Right lobe of liver (tissue), 6 donors: ENCODE measurements at regions not wholly inside any gene's neighbourhood (a gene's known extent, or its start where the extent isn't known, plus 50 kb on each side); places are given as distances from the start of the nearest gene placed in this dataset.

Experiments used
- ATAC-seq, 4 donors: fragments of 200-7000 bp; cut with Tn5 transposase; one replicate each; pipeline ENCODE4 v1.9.1; 2020; ENCODE audit warnings: mild to moderate bottlenecking in 4 of 4, moderate library complexity in 4 of 4
- DNase-seq, 3 donors: peaks; one replicate each; pipeline ENCODE4 v3.0.0-alpha.2; 2020
- H3K27ac ChIP-seq, 3 donors: fragments of 200-600 bp; one replicate each; pipeline ENCODE4 v1.8.0; 2022
- H3K27me3 ChIP-seq, 2 donors: fragments of 200-600 bp; one replicate each; pipeline ENCODE4 v1.8.0; 2022
- H3K36me3 ChIP-seq, 4 donors: fragments of 200-600 bp; sonication (generic) in 1 of 4; one replicate each; pipeline versions ENCODE4 v1.5.1 to v1.8.0; 2017 to 2022; ENCODE audit warnings: control low read depth in 1 of 4
- H3K4me1 ChIP-seq, 4 donors: fragments of 200-600 bp; sonication (generic) in 1 of 4; one replicate each; pipeline versions ENCODE4 v1.5.1 to v1.8.0; 2017 to 2022; ENCODE audit warnings: control low read depth in 1 of 4
- H3K4me3 ChIP-seq, 3 donors: fragments of 200-600 bp; one replicate each; pipeline ENCODE4 v1.8.0; 2022
- H3K9me3 ChIP-seq, 4 donors: fragments of 200-600 bp; sonication (generic) in 1 of 4; one replicate each; pipeline versions ENCODE4 v1.5.1 to v1.8.0; 2017 to 2022; ENCODE audit warnings: control low read depth in 1 of 4
- POLR2A ChIP-seq: fragments of 450-650 bp; IDR thresholded peaks from one replicate; pipeline ENCODE4 v1.6.1; 2017; ENCODE audit warnings: antibody characterized with exemption, mild to moderate bottlenecking
- WGBS: methylation state at CpG from one replicate; pipeline ENCODE4 v1.1.6; 2018; ENCODE audit warnings: low coverage, low lambda C conversion rate; ENCODE audit not compliant: insufficient coverage; ENCODE audit errors: missing lambda C conversion rate; 5-methylcytosine and 5-hydroxymethylcytosine counted together
- intact Hi-C, 2 donors: fragments of 100-400 bp; cut with DNase I; formaldehyde crosslinking; loops; one replicate each; pipeline versions ENCODE4 v1.11.2 to v1.14.1; 2022
- TF ChIP-seq, protein P1 (sequence below), 4 donors: fragments of 200-600 bp in 3 of 4; fragments of 450-650 bp in 1 of 4; IDR thresholded peaks; one replicate each; pipeline versions ENCODE4 v1.5.1 to v1.8.0; 2016 to 2022; ENCODE audit warnings: antibody characterized with exemption in 4 of 4, mild to moderate bottlenecking in 2 of 4
- donor health status: DM: no; HTN: yes; CAD: no.
- donor health status: DM: no; HTN: no; CAD: no.
- donor health status: DM: no; HTN: no; CAD: no.
- donor health status: DM: no; HTN: yes; CAD: no.
- donor health status: DM: no; HTN: yes; CAD: no.

DNA sequence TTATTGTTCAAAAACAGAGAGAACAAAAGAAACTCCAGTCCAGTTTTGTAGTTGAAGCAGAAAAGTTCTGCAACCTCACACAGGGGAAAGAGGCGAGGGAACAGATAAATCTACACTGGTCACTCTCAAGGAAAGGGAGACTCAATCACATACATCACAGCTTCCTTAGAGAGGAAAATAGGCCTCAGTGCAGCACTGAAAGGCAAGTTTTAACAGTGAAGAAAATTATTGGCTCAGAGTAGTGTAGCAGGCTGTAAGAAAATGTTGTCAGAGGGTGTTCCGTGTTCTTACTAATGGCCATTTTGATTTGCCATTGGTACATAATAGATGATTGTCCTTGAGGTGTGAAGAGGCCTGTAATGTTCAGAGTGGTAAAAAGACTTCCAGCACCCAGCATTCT lies 530.0 kb upstream of the CDH6 start:
- intact Hi-C loops = no loop called here
- WGBS = 86% methylated on average over 2 of the region's 2 CpGs
- ATAC-seq = no peak
- Histone ChIP-seq H3K36me3 (no peaks in the 10 kb centered on the region), H3K27ac (no peak overlapping the region), H3K4me3 (no peak overlapping the region), H3K4me1 (no peaks in the 10 kb centered on the region), H3K27me3 (no peaks in the 10 kb centered on the region), H3K9me3 (no peaks in the 10 kb centered on the region)
- TF ChIP-seq, protein P1, sequence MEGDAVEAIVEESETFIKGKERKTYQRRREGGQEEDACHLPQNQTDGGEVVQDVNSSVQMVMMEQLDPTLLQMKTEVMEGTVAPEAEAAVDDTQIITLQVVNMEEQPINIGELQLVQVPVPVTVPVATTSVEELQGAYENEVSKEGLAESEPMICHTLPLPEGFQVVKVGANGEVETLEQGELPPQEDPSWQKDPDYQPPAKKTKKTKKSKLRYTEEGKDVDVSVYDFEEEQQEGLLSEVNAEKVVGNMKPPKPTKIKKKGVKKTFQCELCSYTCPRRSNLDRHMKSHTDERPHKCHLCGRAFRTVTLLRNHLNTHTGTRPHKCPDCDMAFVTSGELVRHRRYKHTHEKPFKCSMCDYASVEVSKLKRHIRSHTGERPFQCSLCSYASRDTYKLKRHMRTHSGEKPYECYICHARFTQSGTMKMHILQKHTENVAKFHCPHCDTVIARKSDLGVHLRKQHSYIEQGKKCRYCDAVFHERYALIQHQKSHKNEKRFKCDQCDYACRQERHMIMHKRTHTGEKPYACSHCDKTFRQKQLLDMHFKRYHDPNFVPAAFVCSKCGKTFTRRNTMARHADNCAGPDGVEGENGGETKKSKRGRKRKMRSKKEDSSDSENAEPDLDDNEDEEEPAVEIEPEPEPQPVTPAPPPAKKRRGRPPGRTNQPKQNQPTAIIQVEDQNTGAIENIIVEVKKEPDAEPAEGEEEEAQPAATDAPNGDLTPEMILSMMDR (IDR thresholded peaks at IDR 0.05) = no peak
- no peak for TF ChIP-seq POLR2A
- no peak for DNase-seq

- H3K27me3 ChIP-seq = no peaks in the 10 kb centered on the region
- H3K4me3 ChIP-seq = no peak overlapping the region
- DNase-seq = no peak
- no peaks in the 10 kb centered on the region for H3K4me1 ChIP-seq
- no peaks in the 10 kb centered on the region for H3K36me3 ChIP-seq
- H3K9me3 ChIP-seq = no peaks in the 10 kb centered on the region
- ATAC-seq = no peak
- intact Hi-C loops = no loop called here
- TF ChIP-seq POLR2A = no peak
- TF ChIP-seq, protein P1 (IDR thresholded peaks at IDR 0.05) = no peak
- no peak overlapping the region for H3K27ac ChIP-seq
Measured at GRCh38 chr5:30662373-30662772, 531.1 kb upstream of the CDH6 start.

GRCh38 chr5:30661730-30662129 lies 531.8 kb upstream of the CDH6 start:
- TF ChIP-seq POLR2A = no peak
- TF ChIP-seq, protein P1 (IDR thresholded peaks at IDR 0.05) = no peak
- Histone ChIP-seq H3K4me1 (no peaks in the 10 kb centered on the region), H3K9me3 (no peaks in the 10 kb centered on the region), H3K27me3 (no peaks in the 10 kb centered on the region), H3K4me3 (no peak overlapping the region), H3K36me3 (no peaks in the 10 kb centered on the region), H3K27ac (no peak overlapping the region)
- WGBS = 43% methylated on average over 3 of the region's 3 CpGs
- intact Hi-C loops = no loop called here
- ATAC-seq (no peak), DNase-seq (no peak)

DNA sequence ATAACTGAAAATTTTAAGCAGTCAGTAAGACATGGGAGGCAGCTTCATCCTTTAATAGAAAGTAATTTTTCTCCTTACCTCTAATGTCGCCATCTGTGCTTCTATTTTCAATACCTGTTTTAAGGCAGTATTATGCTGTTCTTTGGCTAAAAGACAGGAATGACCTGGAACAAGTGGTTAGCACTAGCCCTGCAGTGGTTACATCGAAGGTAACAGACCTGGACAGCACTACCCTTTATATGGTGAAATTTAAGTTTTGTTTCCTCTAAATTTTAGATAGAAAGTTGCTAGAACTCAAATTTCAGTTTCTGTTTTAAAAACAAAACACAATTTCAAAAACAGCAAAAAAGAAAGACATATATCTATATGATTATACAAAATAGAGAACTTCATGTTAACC lies 534.1 kb upstream of the CDH6 start:
- Histone ChIP-seq H3K9me3 (no peaks in the 10 kb centered on the region), H3K4me1 (no peaks in the 10 kb centered on the region), H3K27me3 (no peaks in the 10 kb centered on the region), H3K4me3 (no peak overlapping the region), H3K27ac (no peak overlapping the region), H3K36me3 (no peaks in the 10 kb centered on the region)
- intact Hi-C loops = no loop called here
- DNase-seq = no peak
- TF ChIP-seq, protein P1 (IDR thresholded peaks at IDR 0.05) = no peak
- no peak for TF ChIP-seq POLR2A
- ATAC-seq = no peak
- WGBS = 77% methylated on average over 2 of the region's 2 CpGs

GRCh38 chr5:30650311-30650710 lies 543.2 kb upstream of the CDH6 start:
- intact Hi-C loops = no loop called here

More at GRCh38 chr5:30650311-30650710, 543.2 kb upstream of the CDH6 start:
- Histone ChIP-seq H3K27ac (no peak overlapping the region), H3K36me3 (no peaks in the 10 kb centered on the region), H3K4me1 (no peaks in the 10 kb centered on the region), H3K27me3 (no peaks in the 10 kb centered on the region), H3K4me3 (no peak overlapping the region), H3K9me3 (no peaks in the 10 kb centered on the region)
- TF ChIP-seq, protein P1 (IDR thresholded peaks at IDR 0.05) = peak in 2 of 4 donors; percentile 33
- no peak for TF ChIP-seq POLR2A
- ATAC-seq (peak; percentile 35 to 58 (median 48)), DNase-seq (no peak)
